Inferior parietal cortex (tissue), 1 donor: ENCODE measurements at regions not wholly inside any gene's neighbourhood (a gene's known extent, or its start where the extent isn't known, plus 50 kb on each side); places are given as distances from the start of the nearest gene placed in this dataset.

Experiments used
- DNase-seq: peaks from one replicate; pipeline ENCODE4 v3.0.0-alpha.2; 2016; ENCODE audit errors: extremely low spot score

GRCh38 chr16:55264949-55265348, 59.1 kb upstream of the IRX6 start:
- DNase-seq: no peak

DNA sequence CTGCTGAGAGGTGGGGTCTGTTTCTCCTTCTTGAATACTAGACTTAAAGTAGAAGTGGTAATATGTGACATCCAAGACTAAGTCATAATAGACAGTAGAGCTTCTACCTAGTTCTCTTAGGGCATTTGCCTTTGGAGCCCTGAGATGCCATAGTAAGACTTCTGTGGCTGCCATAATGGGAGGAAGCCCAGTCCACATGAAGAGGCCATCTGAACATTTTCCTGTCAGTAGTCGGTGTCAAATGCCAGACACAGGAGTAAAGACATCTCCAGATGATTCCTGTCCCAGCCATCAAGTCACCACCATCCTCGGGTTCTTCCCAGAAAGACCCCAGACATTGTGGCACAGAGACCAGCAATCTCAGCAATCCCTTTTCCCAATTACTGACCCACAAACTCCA, 58.1 kb upstream of the IRX6 start:
- no peak for DNase-seq

DNA sequence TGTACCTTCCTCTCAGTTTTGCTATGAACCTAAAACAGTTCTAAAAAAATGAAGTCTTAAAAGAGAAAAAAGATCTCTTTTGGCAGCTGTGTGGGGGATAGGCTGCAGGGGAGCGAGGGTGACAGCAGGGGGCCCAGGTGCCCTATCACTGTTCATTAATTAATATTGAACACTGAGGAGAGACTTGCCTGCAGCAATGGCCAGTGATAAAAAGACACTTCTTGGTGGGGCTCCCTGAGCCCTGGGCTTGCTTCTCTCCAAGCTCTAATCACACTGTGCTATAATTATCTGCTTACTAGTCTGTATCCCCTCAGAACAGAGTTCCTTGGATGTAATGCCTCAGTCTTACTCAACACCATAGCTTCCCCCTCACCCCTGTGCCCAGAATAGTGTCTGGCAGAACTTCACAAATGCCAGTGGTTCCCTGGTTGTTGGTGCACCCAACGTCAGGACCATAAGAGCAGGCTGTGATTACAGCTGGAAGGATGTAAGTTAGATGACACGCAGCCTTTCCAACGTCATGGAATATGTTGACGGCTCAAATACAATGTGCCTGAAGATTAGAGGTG, 52.0 kb upstream of the IRX6 start:
- DNase-seq: no peak

DNA sequence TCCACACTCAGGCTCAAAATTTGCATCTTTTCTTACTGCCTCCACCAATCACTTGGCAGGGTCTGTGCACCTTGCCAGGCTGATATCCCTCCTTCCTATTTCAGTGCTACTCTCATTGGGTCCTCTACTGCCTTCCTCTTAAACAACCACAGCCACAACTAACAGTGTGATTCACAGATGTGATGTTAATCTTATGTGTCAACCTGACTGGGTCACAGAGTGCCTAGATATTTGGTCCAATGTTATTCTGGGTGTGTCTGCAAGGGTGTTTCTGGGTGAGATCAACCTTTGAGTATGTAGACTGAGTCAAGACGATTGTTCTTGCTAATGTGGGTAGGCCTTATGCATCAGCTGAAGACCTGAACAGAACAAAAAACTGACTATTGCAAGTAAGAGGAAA, 51.3 kb upstream of the IRX6 start:
- DNase-seq: no peak

- DNase-seq: no peak
Measured at GRCh38 chr16:55273356-55273755, 50.6 kb upstream of the IRX6 start.

GRCh38 chr16:55273959-55274358, 50.0 kb upstream of the IRX6 start:
- no peak for DNase-seq
